ENCODE measurements at regions not wholly inside any gene's neighbourhood (a gene's known extent, or its start where the extent isn't known, plus 50 kb on each side); places are given as distances from the start of the nearest gene placed in this dataset.

- no peaks in the 10 kb centered on the region for H3K79me2 ChIP-seq (ENCODE audit: low read depth)
- TF ChIP-seq CTCF (IDR thresholded peaks at IDR 0.05) = no peak
- no peak for TF ChIP-seq EZH2 (IDR thresholded peaks at IDR 0.05)
- no peak for TF ChIP-seq EZH2phosphoT487 (IDR thresholded peaks at IDR 0.05)
- no peaks in the 10 kb centered on the region for H3F3A ChIP-seq (ENCODE audit: low read depth)
- no peaks in the 10 kb centered on the region for H3K9me3 ChIP-seq (ENCODE audit: low read depth)
- no peaks in the 10 kb centered on the region for H3K27me3 ChIP-seq
- no peaks in the 10 kb centered on the region for H4K20me1 ChIP-seq (ENCODE audit: low read depth)
- peaks cover 2% of the 10 kb centered on the region for H3K27me3 Mint-ChIP-seq (ENCODE audit: insufficient read depth, low read depth)
- no peak overlapping the region for H2AFZ ChIP-seq (replicated peaks)
- no peak overlapping the region for H3K9ac ChIP-seq
- no peak for DNase-seq (ENCODE audit: low spot score)
- H3K4me3 Mint-ChIP-seq = no peak overlapping the region
- no peaks in the 10 kb centered on the region for H3K9me3 Mint-ChIP-seq
- peaks cover 10% of the 10 kb centered on the region for H3K4me1 Mint-ChIP-seq
- no peaks in the 10 kb centered on the region for H3K36me3 Mint-ChIP-seq
- no peak overlapping the region for H3K4me3 ChIP-seq
- no peak overlapping the region for H3K4me2 ChIP-seq
- H3K27ac ChIP-seq = no peak overlapping the region
- H3K4me1 ChIP-seq = peaks cover 19% of the 10 kb centered on the region
- H3K27ac Mint-ChIP-seq = no peak overlapping the region
- H3K36me3 ChIP-seq = no peaks in the 10 kb centered on the region
Measured at GRCh38 chr18:39057423-39058064, 1491.9 kb upstream of the CELF4 start.

GRCh38 chr18:39053571-39053970 is 1488.0 kb upstream of the CELF4 start:
- no peak overlapping the region for H3K4me3 ChIP-seq
- DNase-seq (ENCODE audit: low spot score) = peak; percentile 14
- no peak for TF ChIP-seq EZH2phosphoT487 (IDR thresholded peaks at IDR 0.05)
- TF ChIP-seq CTCF (IDR thresholded peaks at IDR 0.05) = no peak
- no peak for TF ChIP-seq EZH2 (IDR thresholded peaks at IDR 0.05)

GRCh38 chr18:39051013-39051412 is 1485.4 kb upstream of the CELF4 start:
- TF ChIP-seq EZH2 (IDR thresholded peaks at IDR 0.05) (no peak), CTCF (IDR thresholded peaks at IDR 0.05) (no peak), EZH2phosphoT487 (IDR thresholded peaks at IDR 0.05) (no peak)

More at GRCh38 chr18:39053571-39053970, 1488.0 kb upstream of the CELF4 start:
- peaks cover 13% of the 10 kb centered on the region for H3K4me1 Mint-ChIP-seq
- Histone ChIP-seq H2AFZ (replicated peaks) (no peak overlapping the region), H4K20me1 (ENCODE audit: low read depth) (no peaks in the 10 kb centered on the region), H3K27me3 (no peaks in the 10 kb centered on the region), H3F3A (ENCODE audit: low read depth) (no peaks in the 10 kb centered on the region), H3K27ac (no peak overlapping the region), H3K4me2 (peak overlapping the region; percentile 7), H3K36me3 (no peaks in the 10 kb centered on the region), H3K9me3 (ENCODE audit: low read depth) (no peaks in the 10 kb centered on the region), H3K79me2 (ENCODE audit: low read depth) (no peaks in the 10 kb centered on the region), H3K4me1 (peaks cover 15% of the 10 kb centered on the region), H3K9ac (no peak overlapping the region)
- no peak overlapping the region for H3K27ac Mint-ChIP-seq
- no peak overlapping the region for H3K4me3 Mint-ChIP-seq
- no peaks in the 10 kb centered on the region for H3K36me3 Mint-ChIP-seq
- no peaks in the 10 kb centered on the region for H3K27me3 Mint-ChIP-seq (ENCODE audit: insufficient read depth, low read depth)
- no peaks in the 10 kb centered on the region for H3K9me3 Mint-ChIP-seq

More at GRCh38 chr18:39051013-39051412, 1485.4 kb upstream of the CELF4 start:
- Mint-ChIP-seq H3K27ac (no peak overlapping the region), H3K27me3 (ENCODE audit: insufficient read depth, low read depth) (no peaks in the 10 kb centered on the region), H3K4me3 (no peak overlapping the region), H3K9me3 (no peaks in the 10 kb centered on the region), H3K36me3 (no peaks in the 10 kb centered on the region), H3K4me1 (peaks cover 13% of the 10 kb centered on the region)
- Histone ChIP-seq H3K9me3 (ENCODE audit: low read depth) (no peaks in the 10 kb centered on the region), H4K20me1 (ENCODE audit: low read depth) (no peaks in the 10 kb centered on the region), H3F3A (ENCODE audit: low read depth) (no peaks in the 10 kb centered on the region), H3K4me3 (no peak overlapping the region), H3K79me2 (ENCODE audit: low read depth) (no peaks in the 10 kb centered on the region), H3K4me1 (peaks cover 13% of the 10 kb centered on the region), H3K4me2 (no peak overlapping the region), H3K9ac (no peak overlapping the region), H3K27ac (no peak overlapping the region), H3K27me3 (no peaks in the 10 kb centered on the region), H2AFZ (replicated peaks) (no peak overlapping the region), H3K36me3 (no peaks in the 10 kb centered on the region)
- no peak for DNase-seq (ENCODE audit: low spot score)
